ENCODE measurements at regions not wholly inside any gene's neighbourhood (a gene's known extent, or its start where the extent isn't known, plus 50 kb on each side); places are given as distances from the start of the nearest gene placed in this dataset.

GRCh38 chr6:82484737-82485626 lies 121.4 kb downstream of the TPBG start:
- no peak for TF ChIP-seq CTCF (conservative IDR thresholded peaks at IDR 0.05 in 1 of 2, IDR thresholded peaks at IDR 0.05 in 1 of 2; ENCODE audit: low read depth in 1 of 2, low read length in 2 of 2)
- TF ChIP-seq EZH2 (IDR thresholded peaks at IDR 0.05; ENCODE audit: low read length, missing control alignments), result no peak

All from fibroblast of lung (primary cell).